Stimulated activated CD4-positive, alpha-beta T cell treated with anti-CD3 and anti-CD28 coated beads, Interleukin-15, amount 100 ng/mL, for 48 hours (primary cell): ENCODE measurements at regions not wholly inside any gene's neighbourhood (a gene's known extent, or its start where the extent isn't known, plus 50 kb on each side); places are given as distances from the start of the nearest gene placed in this dataset.
"Not testable (repeated sequence)": the region's sequence is repeated elsewhere in the genome, so short reads cannot be mapped to it uniquely, and the experiment has no call there.

ENCODE experiments used
- DNase-seq, 2 donors: peaks; one replicate each; pipeline ENCODE4 v3.0.0-alpha.2; 2020; ENCODE audit warnings: low read depth in 2 of 2

GRCh38 chr2:145415151-145415550 is 895.2 kb upstream of the ZEB2 start:
- no peak for DNase-seq

GRCh38 chr2:145413261-145414030 is 893.5 kb upstream of the ZEB2 start:
- no peak for DNase-seq

DNA sequence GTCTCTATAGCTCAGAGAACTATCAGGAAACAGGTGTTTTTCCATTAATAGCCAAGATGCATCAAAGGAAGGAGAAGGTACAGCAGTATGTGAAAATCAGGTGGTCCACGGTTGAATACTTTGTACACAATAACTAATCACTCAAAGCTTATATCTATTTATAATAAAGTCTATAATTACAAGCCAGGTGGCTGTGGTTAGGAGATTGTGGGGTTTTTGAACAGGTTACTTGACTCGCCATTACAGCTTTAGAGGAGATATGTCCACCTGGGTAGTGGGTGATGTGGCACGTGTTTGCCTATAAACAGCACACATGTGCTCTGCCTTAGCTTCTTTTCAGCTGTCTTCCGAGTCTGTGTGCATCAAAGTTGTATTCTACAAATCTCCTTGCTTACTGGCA is 892.2 kb upstream of the ZEB2 start:
- no peak for DNase-seq

DNA sequence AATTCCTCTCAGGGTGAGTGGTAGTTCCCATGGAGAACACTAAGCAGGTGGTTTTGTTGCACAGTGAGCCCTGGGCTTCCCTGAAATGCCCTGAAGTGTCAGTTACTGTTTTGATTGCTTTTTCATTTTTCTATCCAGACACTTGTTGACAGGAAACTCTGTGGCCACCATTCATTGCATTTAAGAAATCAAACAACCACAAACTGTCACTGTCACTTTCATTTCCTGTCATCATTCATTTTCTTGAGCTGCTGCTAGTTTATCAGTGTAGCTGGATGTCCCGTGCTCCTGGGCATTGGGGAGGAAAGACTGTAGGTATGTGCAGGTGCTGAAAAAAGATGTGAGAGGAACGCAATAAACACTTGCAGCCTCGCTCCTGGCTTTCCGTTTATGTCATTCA is 891.6 kb upstream of the ZEB2 start:
- DNase-seq = no peak

- DNase-seq = no peak
These were observed 890.2 kb upstream of the ZEB2 start for GRCh38 chr2:145410086-145410485.

- no peak for DNase-seq
These were observed 889.1 kb upstream of the ZEB2 start for GRCh38 chr2:145408980-145409379.

- DNase-seq = no peak
These were observed 884.8 kb upstream of the ZEB2 start for GRCh38 chr2:145404690-145405089.

- DNase-seq = no peak
These were observed 882.9 kb upstream of the ZEB2 start for GRCh38 chr2:145402706-145403277.

DNA sequence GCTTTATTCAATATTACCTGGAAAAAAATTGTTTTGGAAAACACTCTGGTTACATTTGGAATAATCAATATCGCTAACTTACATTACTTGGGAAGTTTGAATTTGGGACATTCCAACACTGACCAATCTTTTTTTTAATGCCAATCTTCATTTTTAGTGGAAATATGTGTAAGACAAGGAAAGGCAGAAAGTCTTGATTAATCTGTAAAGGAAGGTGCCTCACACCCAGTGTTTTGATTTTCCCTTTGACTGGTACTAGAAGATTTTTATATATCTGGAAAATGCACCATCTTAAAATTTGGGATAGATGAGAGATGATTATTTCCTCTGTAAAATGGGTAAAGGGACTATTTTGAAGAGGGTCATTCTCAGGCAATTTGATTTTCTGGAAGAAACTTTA is 879.2 kb upstream of the ZEB2 start:
- no peak for DNase-seq

GRCh38 chr2:145394181-145394580 is 874.3 kb upstream of the ZEB2 start:
- DNase-seq = no peak

DNA sequence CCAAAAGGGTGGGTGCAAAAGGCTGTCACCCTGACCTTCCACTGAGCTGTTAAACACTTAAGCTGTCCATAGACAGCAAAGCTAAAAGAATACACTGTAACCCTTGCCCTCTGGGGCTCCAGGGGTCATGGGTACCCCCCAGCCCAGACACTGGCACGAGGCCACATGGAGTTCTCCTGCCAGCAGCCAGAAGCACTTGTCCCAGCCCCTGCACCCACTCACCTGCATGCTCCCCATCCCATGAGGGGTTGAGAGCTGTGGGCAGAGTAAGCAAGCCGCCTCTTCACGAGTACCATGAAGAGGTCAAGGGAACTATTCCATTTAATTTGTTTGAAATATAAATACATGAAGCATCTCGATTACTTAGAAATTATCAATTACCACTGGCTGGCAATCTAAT is 867.1 kb upstream of the ZEB2 start:
- DNase-seq = no peak

DNA sequence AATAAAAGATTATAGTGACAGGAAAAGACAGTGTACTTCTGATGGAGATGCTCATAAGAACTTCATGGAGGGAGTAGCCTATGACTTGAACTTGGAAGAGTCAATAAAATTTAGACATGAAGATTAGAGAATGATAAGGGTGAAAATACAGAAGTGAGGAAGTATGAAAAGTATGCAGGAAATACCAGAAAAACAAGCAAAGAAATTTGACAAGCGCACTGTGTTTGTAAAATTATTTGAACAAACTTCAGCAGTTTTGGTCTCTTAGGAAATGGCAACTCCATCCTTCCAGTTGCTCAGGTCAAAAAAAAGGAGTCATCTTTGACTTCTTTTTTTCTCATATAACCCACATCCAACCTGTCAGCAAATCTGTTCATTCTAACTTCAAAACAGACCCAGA is 864.0 kb upstream of the ZEB2 start:
- no peak for DNase-seq

GRCh38 chr2:145380436-145381017 is 860.6 kb upstream of the ZEB2 start:
- no peak for DNase-seq

DNA sequence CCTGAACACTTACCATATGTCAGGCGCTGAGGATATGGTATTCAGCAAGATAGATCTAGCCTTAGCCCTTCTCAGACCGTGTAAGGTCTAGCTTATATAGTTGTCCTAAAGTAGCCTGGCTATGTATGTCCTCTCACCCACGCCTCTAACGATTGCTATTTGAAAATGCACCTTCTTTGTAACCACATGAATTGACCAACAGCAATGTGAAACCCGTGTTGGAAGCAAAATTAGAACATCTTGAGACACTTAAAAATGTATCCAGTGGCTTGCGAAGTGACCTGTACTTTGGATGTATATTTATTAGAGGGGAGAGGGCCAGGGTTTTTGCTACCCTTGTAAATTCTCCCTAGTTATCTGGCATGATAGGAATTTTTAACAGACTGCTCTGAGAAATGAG is 860.0 kb upstream of the ZEB2 start:
- no peak for DNase-seq

- no peak for DNase-seq
These were observed 854.2 kb upstream of the ZEB2 start for GRCh38 chr2:145374165-145374564.

DNA sequence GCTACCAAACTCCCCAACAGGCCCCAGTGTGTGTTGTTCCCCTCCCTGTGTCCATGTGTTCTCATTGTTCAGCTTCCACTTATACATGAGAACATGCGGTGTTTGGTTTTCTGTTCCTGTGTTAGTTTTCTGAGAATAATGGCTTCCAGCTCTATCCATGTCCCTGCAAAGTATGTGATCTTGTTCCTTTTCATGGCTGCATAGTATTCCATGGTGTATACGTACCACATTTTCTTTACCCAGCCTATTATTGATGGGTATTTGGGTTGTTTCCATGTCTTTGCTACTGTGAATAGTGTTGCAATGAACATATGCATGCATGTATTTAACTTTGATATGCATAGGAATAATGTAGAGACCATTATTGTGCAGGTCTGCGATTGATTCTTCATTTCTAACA is 847.4 kb upstream of the ZEB2 start:
- not testable (repeated sequence) for DNase-seq

DNA sequence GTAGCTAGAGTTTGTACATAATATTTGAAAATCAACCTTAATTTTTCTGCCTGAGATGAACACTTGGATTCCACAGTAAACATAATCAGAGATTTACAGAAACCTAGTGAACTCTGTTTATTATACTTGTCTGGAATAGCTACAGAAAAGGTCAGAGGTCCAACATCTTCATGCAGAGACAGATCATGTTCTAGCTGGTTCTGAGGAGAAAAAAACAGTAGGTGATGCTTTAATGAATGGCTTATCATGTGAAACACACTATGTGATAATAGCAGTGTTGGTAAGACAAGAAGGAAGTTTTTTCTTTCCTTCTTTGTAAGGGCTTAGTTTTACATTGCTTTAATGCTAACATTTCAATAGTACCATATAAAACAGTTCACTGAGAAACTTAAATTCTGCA is 846.4 kb upstream of the ZEB2 start:
- DNase-seq = no peak

- no peak for DNase-seq
These were observed 840.3 kb upstream of the ZEB2 start for GRCh38 chr2:145360129-145360790.

- DNase-seq = no peak
These were observed 839.6 kb upstream of the ZEB2 start for GRCh38 chr2:145359561-145359960.

DNA sequence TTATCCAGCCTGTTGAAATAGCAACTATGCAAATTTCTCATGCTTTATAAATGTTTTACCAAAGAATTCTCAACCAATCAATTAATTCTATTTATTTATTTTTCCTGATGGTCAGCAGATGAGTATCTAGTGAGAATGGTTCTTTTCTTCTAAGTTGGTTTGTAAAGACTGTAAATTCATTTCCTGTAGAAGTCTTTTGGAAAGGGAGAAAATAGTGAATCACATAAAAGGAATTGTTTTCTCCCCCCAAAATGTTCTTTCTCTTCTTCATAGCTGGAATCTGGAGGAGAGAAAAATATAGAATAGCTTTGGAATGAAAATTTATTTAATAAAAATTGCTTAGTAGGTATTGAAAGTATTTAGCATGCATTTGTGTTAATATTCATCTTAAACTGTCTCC is 836.1 kb upstream of the ZEB2 start:
- no peak for DNase-seq

GRCh38 chr2:145352484-145352883 is 832.6 kb upstream of the ZEB2 start:
- no peak for DNase-seq

GRCh38 chr2:145351864-145352425 is 832.0 kb upstream of the ZEB2 start:
- DNase-seq = no peak

- DNase-seq = no peak
These were observed 830.1 kb upstream of the ZEB2 start for GRCh38 chr2:145350011-145350410.
